ENCODE measurements at regions not wholly inside any gene's neighbourhood (a gene's known extent, or its start where the extent isn't known, plus 50 kb on each side); places are given as distances from the start of the nearest gene placed in this dataset.

DNA sequence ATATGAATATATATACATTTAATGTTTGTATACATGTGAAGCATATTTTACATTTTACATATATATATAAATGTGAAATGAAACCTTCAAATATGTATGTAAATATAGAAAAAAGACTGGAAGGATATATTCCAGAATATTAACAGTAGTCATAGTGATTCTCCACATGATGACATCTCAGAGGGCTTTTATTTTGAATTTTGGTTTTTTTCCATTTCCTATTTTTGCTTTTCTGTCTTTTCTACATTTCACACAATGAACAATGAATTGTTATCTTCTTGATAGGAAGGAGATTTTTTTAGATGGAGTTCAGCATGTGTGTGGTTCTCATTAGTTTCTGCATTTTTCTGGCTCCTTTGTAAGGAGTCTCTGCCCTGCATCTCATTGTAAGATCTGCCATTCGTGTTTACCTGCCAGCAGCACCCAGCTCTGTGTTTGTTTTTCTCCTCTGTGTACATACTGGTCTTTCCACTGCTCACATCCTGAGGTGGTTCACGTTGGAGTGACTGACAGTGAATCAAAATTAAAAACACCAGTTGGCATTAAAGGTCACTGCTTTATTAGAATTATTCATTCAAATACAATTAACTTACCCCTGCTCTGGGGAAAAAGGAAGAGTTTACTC, 425.3 kb upstream of the MDFIC2 start:
- DNase-seq (ENCODE audit: low read depth), result no peak
- no peak overlapping the region for H3K4me3 ChIP-seq (ENCODE audit: low read length)
- TF ChIP-seq, protein P1, sequence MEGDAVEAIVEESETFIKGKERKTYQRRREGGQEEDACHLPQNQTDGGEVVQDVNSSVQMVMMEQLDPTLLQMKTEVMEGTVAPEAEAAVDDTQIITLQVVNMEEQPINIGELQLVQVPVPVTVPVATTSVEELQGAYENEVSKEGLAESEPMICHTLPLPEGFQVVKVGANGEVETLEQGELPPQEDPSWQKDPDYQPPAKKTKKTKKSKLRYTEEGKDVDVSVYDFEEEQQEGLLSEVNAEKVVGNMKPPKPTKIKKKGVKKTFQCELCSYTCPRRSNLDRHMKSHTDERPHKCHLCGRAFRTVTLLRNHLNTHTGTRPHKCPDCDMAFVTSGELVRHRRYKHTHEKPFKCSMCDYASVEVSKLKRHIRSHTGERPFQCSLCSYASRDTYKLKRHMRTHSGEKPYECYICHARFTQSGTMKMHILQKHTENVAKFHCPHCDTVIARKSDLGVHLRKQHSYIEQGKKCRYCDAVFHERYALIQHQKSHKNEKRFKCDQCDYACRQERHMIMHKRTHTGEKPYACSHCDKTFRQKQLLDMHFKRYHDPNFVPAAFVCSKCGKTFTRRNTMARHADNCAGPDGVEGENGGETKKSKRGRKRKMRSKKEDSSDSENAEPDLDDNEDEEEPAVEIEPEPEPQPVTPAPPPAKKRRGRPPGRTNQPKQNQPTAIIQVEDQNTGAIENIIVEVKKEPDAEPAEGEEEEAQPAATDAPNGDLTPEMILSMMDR (conservative IDR thresholded peaks at IDR 0.05; ENCODE audit: low read depth, low read length), result no peak

- TF ChIP-seq, protein P1 (conservative IDR thresholded peaks at IDR 0.05; ENCODE audit: low read depth, low read length), result no peak
- no peak overlapping the region for H3K4me3 ChIP-seq (ENCODE audit: low read length)
- DNase-seq (ENCODE audit: low read depth), result no peak
These were observed 423.6 kb upstream of the MDFIC2 start for GRCh38 chr3:70736009-70736408.

DNA sequence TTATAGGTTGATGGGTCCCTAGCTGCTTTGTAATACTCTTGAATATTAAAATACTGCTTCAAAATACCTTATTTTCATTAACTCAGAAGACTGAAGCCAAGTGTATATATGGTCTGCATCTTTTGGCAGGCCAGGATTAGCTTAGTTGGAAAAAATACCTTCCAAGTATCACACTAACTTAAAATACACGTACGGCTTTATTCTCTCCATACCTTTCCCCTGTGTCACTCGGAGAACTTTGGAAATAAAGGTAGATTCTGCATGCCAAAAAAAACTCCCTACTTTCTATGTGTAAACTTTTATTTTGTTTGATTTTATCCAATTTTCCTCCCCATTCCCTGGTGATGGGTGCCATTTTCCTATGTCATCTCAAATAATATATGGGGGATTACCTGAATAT, 422.3 kb upstream of the MDFIC2 start:
- DNase-seq (ENCODE audit: low read depth), result no peak
- TF ChIP-seq, protein P1 (conservative IDR thresholded peaks at IDR 0.05; ENCODE audit: low read depth, low read length), result no peak
- H3K4me3 ChIP-seq (ENCODE audit: low read length), result no peak overlapping the region

DNA sequence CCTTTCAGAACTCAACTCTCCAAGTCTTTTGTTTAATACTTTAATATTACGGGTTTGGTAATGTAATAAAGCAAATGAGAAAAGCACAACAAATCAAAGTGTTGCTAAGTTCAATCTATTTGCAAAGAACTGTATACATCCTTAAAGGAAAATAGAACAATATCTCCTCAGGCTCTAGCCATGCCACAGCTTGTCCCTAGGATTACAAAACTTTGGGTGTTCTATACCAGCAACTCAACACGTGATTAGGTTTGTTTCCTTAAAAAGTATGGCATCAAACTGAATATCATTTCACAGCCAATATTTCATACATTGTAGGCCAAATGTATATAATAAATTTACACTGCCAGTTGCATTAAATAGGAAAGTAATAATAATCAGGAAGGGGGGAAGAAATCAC, 418.6 kb upstream of the MDFIC2 start:
- TF ChIP-seq, protein P1 (conservative IDR thresholded peaks at IDR 0.05; ENCODE audit: low read depth, low read length), result no peak
- DNase-seq (ENCODE audit: low read depth), result no peak
- H3K4me3 ChIP-seq (ENCODE audit: low read length), result no peak overlapping the region

DNA sequence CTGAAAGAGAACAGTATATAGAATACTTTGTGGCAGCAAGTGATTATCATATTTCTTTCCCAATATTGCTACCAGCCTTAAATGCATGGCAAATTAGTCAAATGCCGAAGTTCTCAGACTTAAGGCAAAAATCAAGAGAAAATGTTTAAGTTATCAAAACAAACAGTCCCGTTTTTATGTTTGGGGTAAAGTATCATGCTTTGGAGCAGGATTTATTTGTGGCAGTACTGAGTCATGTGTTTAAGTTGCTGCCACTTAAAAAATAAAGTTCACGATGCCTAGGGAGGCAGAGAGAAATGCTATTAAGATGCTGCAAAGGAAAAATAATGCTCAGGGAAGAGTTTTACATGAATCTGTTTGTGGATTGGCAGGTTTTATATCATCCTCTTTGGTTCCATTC, 417.4 kb upstream of the MDFIC2 start:
- TF ChIP-seq, protein P1 (conservative IDR thresholded peaks at IDR 0.05; ENCODE audit: low read depth, low read length), result no peak
- DNase-seq (ENCODE audit: low read depth), result no peak
- no peak overlapping the region for H3K4me3 ChIP-seq (ENCODE audit: low read length)

GRCh38 chr3:70728311-70728710, 415.9 kb upstream of the MDFIC2 start:
- TF ChIP-seq, protein P1 (conservative IDR thresholded peaks at IDR 0.05; ENCODE audit: low read depth, low read length), result no peak

DNA sequence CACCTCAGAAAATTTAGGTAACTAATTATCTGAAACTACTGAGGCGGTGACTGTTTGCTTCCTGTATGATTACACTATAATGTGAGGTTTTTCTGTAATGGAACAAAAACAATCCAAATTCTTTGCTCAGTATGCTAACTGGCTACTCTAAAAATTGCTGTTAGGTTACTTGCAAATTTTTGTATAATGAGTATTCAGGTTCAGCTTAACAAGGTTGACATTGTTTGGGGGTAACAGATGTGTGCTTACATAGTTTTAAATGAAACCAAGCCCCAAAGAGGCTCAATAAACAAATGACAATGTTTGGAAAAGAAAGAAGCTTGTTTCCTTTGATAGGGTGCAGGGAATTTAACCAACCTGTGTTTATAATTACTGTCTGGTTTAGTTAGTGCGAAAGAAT, 414.5 kb upstream of the MDFIC2 start:
- TF ChIP-seq, protein P1 (conservative IDR thresholded peaks at IDR 0.05; ENCODE audit: low read depth, low read length), result no peak
- DNase-seq (ENCODE audit: low read depth), result no peak
- H3K4me3 ChIP-seq (ENCODE audit: low read length), result no peak overlapping the region

More at GRCh38 chr3:70728311-70728710, 415.9 kb upstream of the MDFIC2 start:
- no peak overlapping the region for H3K4me3 ChIP-seq (ENCODE audit: low read length)
- no peak for DNase-seq (ENCODE audit: low read depth)
